M059J (cell line): ENCODE measurements at regions not wholly inside any gene's neighbourhood (a gene's known extent, or its start where the extent isn't known, plus 50 kb on each side); places are given as distances from the start of the nearest gene placed in this dataset.
"Not testable (repeated sequence)": the region's sequence is repeated elsewhere in the genome, so short reads cannot be mapped to it uniquely, and the experiment has no call there.

Source experiments
- DNase-seq: peaks from one replicate; pipeline ENCODE4 v3.0.0-alpha.2; 2012; ENCODE audit warnings: low read depth

DNA sequence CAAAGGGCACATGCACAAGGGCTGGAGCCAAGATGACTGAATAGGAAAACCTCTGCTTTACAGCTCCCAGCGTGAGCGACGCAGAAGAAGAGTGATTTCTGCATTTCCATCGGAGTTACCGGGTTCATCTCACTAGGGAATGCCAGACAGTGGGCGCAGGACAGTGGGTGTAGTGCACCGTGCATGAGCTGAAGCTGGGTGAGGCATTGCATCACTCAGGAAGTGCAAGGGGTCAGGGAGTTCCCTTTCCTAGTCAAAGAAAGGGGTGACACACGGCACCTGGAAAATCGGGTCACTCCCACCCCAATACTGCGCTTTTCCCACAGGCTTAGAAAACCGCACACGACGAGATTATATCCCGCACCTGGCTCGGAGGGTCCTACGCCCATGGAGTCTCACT is 64.5 kb upstream of the HTR1E start:
- DNase-seq, result not testable (repeated sequence)

GRCh38 chr6:86871681-86872080 is 65.6 kb upstream of the HTR1E start:
- no peak for DNase-seq

DNA sequence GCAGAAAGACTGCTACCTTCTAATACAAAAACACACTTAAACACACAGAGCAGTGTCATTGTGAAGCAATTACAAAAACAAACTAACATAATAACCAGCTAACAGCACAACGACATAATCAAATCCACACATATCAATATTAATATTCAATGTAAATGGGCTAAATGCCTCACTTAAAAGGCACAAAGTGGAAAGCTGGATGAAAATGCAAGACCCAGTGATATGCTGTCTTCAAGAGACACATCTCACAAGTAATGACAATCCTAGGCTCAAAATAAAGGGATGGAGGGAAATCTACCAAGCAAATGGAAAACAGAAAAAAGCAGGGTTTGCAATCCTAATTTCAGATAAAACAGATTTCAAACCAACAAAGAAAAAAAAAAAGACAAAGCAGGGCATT is 67.8 kb upstream of the HTR1E start:
- DNase-seq, result no peak

DNA sequence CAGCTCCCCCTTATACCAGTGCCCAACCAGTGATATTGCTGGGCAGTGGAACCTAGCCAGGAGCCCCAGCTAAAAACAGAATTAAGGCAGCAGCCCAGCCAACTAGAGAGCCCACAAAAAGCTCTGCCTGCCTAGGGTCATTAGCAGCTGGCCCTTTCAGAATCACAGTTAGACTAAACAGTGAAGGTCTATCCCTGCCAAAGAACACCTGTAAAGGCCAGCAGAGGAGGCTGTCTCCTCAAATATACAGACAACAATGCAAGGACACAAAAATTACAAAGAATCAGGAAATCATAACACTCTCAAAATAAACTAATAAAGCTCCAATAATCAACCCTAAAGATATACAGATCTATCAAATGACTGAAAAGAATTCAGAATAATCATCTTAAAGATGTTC is 77.8 kb upstream of the HTR1E start:
- no peak for DNase-seq

- DNase-seq, result no peak
Measured at GRCh38 chr6:86858970-86859369, 78.4 kb upstream of the HTR1E start.

DNA sequence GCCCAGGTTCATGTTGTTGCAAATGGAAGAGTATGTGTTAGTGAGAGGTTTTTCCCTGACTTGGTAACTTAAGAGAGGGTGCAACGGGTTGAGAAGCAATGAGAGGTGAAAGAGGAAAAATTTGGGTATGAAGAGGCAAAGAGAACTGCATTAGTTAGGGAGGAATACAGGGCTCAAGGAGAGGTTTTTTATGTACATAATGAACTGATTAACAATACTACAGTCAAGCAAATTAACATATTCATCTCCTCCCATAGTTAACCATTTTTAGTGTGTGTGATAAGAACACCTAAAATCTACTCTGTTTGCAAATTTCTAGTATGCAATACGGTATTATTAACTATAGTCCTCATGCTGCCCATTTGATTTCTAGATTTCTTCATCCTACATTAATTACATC is 79.5 kb upstream of the HTR1E start:
- no peak for DNase-seq

DNA sequence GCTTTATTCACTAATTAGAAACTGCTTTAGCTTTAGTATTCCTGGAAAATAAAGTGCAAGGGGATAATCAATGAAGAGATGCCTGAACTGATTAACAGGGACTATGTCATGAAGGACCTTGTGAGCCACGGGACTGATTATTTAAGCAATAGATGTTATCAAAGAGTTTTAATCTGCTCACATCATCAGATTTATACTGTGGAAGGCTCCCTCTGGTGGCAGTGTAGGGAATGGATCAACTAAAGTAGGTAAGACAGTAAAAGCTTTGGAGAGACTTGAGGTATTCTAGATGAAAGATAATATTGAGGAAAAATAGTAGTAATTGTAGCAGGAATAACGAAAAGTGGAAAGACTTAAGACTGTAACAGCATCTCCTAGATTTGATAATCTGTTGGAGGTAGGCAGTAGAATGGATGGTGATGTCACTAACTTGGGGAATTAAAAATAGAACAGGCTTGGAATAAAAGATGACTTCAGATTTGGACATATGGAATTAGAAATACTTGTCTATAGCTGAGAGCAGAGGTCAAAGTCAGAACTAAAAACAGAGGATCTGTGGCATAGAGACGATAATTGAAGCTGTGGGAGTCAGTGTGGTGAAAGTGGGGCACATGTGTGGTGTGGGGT is 80.3 kb upstream of the HTR1E start:
- peak; percentile 14 for DNase-seq

GRCh38 chr6:86856379-86856778 is 80.9 kb upstream of the HTR1E start:
- no peak for DNase-seq

- no peak for DNase-seq
Measured at GRCh38 chr6:86848986-86849385, 88.3 kb upstream of the HTR1E start.

DNA sequence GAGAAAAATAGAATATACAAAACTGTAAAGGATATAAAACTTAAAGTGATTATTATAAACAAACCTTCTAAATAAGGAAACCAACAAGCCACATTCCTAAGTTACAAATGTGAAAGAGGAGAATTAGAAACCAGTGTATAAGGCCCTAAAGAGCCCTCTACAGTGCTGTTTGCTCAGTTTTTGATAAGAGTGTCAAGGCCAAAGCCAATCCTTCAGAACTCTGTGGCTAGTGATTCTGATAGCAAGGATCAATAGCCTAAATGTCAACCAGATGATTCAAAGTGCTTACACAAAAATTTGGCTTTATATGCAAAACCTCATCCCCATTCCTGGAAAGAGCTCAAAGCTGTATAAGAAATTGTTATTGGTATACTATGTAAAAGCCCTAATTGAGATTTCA is 104.6 kb upstream of the HTR1E start:
- DNase-seq, result no peak

DNA sequence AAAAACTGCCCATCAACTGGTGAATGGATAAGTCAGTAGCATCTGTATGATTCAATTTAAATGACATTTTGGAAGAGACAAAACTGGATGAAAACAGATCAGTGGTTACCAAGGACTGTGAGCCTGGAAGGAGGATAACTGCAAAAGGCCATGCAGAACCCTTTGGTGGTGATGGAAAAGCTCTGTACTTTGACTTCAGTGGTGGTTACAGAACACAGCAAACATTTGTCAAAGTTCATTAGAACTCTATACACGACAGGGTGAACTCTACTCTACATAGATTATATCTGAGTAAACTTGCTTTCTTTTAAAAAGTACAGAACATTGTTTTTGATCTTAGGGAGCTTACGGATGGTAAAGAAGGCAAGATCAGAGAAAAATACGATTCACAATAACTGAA is 111.9 kb upstream of the HTR1E start:
- DNase-seq, result no peak

DNA sequence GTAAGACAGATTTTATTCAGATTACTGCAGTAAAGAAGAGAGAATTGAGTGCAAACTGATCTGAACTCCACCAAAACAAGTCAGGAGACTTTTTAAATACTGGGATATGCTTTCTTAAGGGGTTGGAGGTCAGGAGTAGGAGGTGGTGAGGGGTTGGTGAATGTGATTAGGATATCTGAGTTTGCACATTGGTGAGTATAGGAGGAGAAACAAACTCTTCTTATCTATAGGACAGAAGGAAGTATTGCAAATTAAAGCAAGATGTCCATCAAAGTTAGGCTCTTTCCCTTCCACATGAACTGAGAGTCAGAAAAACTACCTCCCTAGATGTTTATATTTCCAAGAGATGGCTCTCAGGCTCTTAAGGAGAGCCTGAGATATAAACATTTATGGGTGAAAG is 114.6 kb upstream of the HTR1E start:
- DNase-seq, result no peak

DNA sequence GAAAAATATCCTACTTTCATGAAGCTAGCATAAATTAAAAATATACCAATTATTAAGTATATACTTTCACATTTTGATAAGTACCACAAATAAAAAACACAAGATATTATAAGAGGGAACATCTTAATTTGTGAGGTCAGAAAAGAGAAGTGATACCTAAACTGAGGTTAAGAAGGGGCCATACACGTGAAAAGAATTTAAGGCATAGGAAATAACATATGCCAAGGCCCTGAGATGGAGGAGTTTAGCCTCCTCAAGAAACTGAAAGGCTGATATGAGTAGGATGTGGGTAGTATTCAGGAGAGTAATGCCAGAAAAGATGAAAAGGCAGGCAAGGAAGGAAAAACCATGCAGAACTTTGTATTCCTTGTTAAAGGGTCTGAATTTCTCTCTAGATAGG is 116.6 kb upstream of the HTR1E start:
- no peak for DNase-seq

DNA sequence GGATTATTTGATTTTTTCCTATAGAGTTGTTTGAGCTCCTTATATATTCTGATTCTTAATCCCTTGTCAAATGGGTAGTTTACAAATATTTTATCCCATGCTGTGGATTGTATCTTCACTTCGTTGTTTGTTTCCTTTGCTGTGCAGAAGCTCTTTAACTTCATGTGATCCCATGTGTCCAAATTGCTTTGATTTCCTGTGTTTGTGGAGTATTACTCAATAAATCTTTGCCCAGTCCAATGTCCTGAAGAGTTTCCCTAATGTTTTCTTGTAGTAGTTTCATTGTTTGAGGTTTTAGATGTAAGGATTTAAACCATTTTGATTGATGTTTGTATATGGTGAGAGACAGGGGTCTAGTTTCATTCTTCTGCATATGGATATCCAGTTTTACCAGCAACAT is 143.7 kb upstream of the HTR1E start:
- no peak for DNase-seq

GRCh38 chr6:86791476-86791875 is 145.9 kb upstream of the HTR1E start:
- DNase-seq, result no peak

DNA sequence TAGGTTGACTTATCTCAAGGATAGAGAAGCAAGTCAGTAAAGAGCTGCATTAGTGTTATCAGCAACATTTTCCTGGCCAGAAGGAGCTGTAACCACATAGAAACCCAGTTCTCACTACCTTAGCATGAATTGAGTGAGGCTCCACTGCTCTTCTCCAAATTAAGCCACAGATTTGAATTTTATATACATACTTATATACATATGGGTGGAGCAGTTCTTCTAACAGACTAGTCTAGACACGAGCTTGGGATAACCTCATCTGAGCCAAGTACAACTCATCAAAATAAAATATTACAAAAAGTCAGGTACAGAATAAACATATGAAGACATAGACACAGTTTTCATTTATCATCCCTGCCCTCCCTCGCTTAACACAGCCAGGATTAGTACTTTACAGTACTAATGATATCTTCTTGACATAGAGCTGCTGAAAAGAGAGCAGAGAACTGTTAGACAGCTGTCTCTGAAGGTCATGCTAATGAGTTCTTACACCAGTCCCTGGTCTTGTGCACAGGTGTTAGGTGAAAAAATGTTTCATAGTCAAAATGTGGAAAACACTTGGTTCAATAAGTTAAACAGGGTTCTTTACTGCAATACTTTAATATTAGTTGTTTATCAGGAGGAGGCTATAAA is 147.4 kb upstream of the HTR1E start:
- DNase-seq, result no peak

- DNase-seq, result no peak
Measured at GRCh38 chr6:86782328-86782727, 155.0 kb upstream of the HTR1E start.

DNA sequence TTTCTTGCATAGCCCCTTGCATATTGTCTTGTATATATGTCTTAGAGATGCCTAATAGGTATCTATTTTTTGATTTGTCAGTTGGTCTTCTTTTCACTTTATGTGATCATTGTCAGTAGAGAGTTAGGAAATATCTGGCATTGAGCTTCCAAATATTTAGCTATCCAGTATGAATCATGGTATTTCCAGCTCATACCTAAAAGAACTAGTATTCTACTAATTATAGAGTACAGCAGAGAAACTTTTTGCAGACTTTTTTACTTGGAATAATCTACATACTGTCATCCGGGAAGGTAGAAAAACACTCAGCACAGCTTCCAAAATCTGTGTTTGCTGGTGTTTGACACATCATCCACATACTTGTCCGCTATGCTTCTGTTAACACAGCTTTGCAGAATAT is 156.4 kb upstream of the HTR1E start:
- DNase-seq, result no peak

- no peak for DNase-seq
Measured at GRCh38 chr6:86775893-86776292, 161.4 kb upstream of the HTR1E start.

- no peak for DNase-seq
Measured at GRCh38 chr6:86765211-86765610, 172.1 kb upstream of the HTR1E start.

GRCh38 chr6:86759953-86760352 is 177.4 kb upstream of the HTR1E start:
- DNase-seq, result not testable (repeated sequence)

DNA sequence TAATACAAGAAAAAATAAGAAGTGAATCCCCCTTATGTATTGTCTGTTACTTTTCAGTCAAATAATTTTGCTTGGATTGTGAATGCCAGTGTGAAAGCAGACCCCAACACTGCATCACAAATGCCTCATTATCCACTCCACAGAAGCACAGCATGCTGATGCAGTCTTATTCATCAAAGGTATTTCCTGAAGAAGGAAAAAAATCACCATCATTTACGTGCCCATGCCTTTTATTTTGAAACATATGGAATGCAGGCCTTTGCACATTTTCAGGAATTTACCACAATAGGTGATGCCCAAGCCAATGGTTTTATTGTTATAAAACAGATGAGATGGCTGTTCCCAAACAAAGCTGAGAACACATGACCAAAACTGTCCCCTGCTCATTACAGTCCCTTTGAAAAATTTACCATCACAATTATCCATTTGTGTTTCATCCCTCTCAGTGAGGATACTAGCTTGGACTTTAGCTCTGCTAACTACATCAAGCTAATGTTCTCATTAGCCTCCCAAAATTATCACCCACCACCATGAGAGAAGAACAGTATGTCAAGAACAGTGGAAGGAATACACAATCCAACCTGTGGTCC is 180.6 kb upstream of the HTR1E start:
- DNase-seq, result no peak

- no peak for DNase-seq
Measured at GRCh38 chr6:86744048-86744447, 193.3 kb upstream of the HTR1E start.

DNA sequence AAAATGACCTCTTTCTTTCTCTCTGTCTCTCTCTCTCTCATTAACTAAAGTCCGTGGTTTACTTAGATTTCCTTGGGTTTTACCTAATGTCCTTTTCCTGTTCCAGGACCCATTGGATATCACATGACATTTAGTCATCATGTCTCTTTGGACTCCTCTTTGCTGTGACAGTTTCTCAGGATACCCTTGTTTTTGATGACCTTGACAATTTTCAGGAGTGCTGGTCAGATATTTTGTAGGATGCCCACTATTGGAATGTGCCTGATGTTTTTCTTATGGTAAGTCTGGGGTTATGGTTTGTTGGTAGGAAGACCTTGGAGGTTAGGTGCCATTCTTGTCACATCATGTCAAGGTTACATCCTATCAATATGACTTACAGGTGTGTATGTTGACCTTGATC is 199.2 kb upstream of the HTR1E start:
- no peak for DNase-seq
